Brain microvascular endothelial cell (primary cell): ENCODE measurements at regions not wholly inside any gene's neighbourhood (a gene's known extent, or its start where the extent isn't known, plus 50 kb on each side); places are given as distances from the start of the nearest gene placed in this dataset.

ENCODE experiments used
- DNase-seq: peaks from one replicate; pipeline ENCODE4 v3.0.0-alpha.2; 2020
- H3K27ac ChIP-seq: fragments of 250-450 bp; sonication (Bioruptor Pico); 2 replicates; pipeline ENCODE4 v1.5.1; 2020; ENCODE audit warnings: mild to moderate bottlenecking, moderate library complexity
- H3K27me3 ChIP-seq: fragments of 250-450 bp; sonication (Bioruptor Pico); replicated peaks from 2 replicates; pipeline ENCODE4 v1.5.1; 2020; ENCODE audit warnings: mild to moderate bottlenecking
- H3K36me3 ChIP-seq: fragments of 250-450 bp; sonication (Bioruptor Pico); replicated peaks from 2 replicates; pipeline ENCODE4 v1.5.1; 2020; ENCODE audit warnings: mild to moderate bottlenecking
- H3K4me3 ChIP-seq: 2 replicates; pipeline ENCODE4 v1.5.1; 2011; ENCODE audit warnings: low read depth, mild to moderate bottlenecking, control low read depth, low read length, moderate library complexity
- in situ Hi-C: cut with HindIII; loops from 2 replicates; pipeline ENCODE4 v1.10.0; 2017; ENCODE audit warnings: low sequenced_read_pairs, low pct_ligation_motif_present
- TF ChIP-seq, protein P1 (sequence below): IDR thresholded peaks from 2 replicates; pipeline ENCODE4 v1.5.1; 2011; ENCODE audit warnings: low read depth, mild to moderate bottlenecking, moderate library complexity, low read length, control low read depth, inconsistent platforms; ENCODE audit errors: missing control alignments

DNA sequence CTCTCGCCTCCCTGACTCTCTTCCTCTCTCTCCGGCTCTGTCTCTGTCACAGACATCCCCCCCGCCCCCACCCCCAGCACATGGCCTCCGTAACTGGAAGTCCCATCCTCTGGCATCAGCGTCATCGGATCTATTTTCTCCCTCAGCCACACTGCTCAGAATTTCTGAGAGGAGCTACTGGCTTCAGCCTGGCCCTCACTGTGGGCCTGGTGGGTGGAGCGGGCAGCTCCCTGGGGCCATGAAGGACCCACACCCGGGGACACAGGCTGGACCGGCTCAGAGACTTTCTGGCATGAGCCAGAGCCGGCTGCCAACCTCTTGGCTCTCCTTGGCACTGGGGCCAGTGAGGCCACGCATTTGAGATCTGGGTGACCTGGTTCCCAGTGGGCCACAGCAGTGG is 61.2 kb upstream of the CASZ1 start:
- in situ Hi-C loops, result no loop called here
- H3K27me3 ChIP-seq, result peaks cover 22% of the 10 kb centered on the region
- no peak overlapping the region for H3K4me3 ChIP-seq
- TF ChIP-seq, protein P1, sequence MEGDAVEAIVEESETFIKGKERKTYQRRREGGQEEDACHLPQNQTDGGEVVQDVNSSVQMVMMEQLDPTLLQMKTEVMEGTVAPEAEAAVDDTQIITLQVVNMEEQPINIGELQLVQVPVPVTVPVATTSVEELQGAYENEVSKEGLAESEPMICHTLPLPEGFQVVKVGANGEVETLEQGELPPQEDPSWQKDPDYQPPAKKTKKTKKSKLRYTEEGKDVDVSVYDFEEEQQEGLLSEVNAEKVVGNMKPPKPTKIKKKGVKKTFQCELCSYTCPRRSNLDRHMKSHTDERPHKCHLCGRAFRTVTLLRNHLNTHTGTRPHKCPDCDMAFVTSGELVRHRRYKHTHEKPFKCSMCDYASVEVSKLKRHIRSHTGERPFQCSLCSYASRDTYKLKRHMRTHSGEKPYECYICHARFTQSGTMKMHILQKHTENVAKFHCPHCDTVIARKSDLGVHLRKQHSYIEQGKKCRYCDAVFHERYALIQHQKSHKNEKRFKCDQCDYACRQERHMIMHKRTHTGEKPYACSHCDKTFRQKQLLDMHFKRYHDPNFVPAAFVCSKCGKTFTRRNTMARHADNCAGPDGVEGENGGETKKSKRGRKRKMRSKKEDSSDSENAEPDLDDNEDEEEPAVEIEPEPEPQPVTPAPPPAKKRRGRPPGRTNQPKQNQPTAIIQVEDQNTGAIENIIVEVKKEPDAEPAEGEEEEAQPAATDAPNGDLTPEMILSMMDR, result no peak
- no peak overlapping the region for H3K27ac ChIP-seq
- no peaks in the 10 kb centered on the region for H3K36me3 ChIP-seq
- DNase-seq, result no peak

GRCh38 chr1:10860218-10860617 is 63.8 kb upstream of the CASZ1 start:
- no peak for DNase-seq
- H3K4me3 ChIP-seq, result no peak overlapping the region
- TF ChIP-seq, protein P1, result no peak
- H3K27me3 ChIP-seq, result peaks cover 44% of the 10 kb centered on the region
- no peaks in the 10 kb centered on the region for H3K36me3 ChIP-seq
- H3K27ac ChIP-seq, result no peak overlapping the region
- in situ Hi-C loops, result no loop called here

GRCh38 chr1:10860682-10861081 is 64.2 kb upstream of the CASZ1 start:
- TF ChIP-seq, protein P1, result no peak
- no peak for DNase-seq
- Histone ChIP-seq H3K27ac (no peak overlapping the region), H3K36me3 (no peaks in the 10 kb centered on the region), H3K27me3 (peaks cover 47% of the 10 kb centered on the region), H3K4me3 (no peak overlapping the region)
- in situ Hi-C loops, result no loop called here

GRCh38 chr1:10861822-10862221 is 65.4 kb upstream of the CASZ1 start:
- Histone ChIP-seq H3K27me3 (peaks cover 55% of the 10 kb centered on the region), H3K27ac (no peak overlapping the region), H3K36me3 (no peaks in the 10 kb centered on the region), H3K4me3 (no peak overlapping the region)
- TF ChIP-seq, protein P1, result no peak
- in situ Hi-C loops, result no loop called here
- DNase-seq, result no peak

DNA sequence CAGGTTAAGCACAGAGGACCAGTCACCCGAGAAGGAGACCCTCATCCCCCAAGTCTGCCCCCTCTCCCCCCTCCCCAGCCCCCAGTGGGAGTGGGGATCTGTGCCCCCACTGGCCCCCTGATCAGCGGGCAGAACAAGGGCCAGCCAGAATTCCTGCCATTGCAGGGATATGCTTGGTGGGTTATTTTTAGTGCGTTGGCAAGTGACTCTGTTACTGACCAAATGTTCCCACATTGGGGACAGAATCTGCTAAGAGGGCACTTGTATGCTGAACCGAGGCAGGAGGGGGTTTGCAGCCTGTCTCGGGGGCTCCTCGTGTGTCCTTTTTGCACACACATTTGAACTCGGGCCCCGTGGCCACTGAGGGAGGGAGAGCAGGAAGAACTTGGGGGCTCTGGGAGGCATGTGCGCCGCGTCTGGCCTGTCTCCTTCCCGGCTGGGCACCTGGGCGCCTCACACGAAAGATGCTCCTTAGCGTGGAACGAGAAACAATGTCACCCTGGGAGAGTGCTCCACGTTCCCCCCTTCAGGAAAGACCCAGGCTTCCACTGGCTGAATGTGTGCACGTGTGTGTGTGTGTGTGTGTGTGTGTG is 66.4 kb upstream of the CASZ1 start:
- no peak for DNase-seq
- peaks cover 58% of the 10 kb centered on the region for H3K27me3 ChIP-seq
- H3K4me3 ChIP-seq, result no peak overlapping the region
- in situ Hi-C loops, result no loop called here
- TF ChIP-seq, protein P1, result no peak
- no peak overlapping the region for H3K27ac ChIP-seq
- no peaks in the 10 kb centered on the region for H3K36me3 ChIP-seq

DNA sequence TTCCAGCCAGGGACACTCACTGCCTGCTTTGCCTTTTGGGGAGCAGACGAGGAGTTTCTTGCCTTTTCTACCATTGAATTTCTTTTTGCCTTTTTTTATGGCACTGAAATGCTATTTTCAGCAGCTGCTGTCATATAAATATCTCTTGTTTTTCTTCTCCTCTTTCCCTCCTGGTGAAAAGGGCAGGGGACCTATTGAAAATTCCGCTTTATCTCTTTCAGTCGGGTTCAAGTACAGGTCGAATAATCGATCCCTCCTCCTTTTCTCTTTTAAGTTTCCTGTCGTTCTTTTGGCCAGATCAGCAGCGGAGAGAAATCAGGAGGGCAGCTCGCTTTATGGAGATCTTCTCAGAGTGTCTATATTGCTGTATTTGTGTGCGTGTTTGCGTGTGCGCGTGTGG is 67.4 kb upstream of the CASZ1 start:
- TF ChIP-seq, protein P1, result no peak
- H3K27ac ChIP-seq, result no peak overlapping the region
- in situ Hi-C loops, result no loop called here
- no peak overlapping the region for H3K4me3 ChIP-seq
- no peaks in the 10 kb centered on the region for H3K36me3 ChIP-seq
- DNase-seq, result no peak
- H3K27me3 ChIP-seq, result peaks cover 56% of the 10 kb centered on the region
